ENCODE measurements at regions not wholly inside any gene's neighbourhood (a gene's known extent, or its start where the extent isn't known, plus 50 kb on each side); places are given as distances from the start of the nearest gene placed in this dataset.

GRCh38 chr15:62795171-62795570 is 247.4 kb upstream of the TPM1 start:
- Mint-ChIP-seq H3K27me3 (peaks cover 0 to 8% of the 10 kb centered on the region in 2 donors), H3K27ac (no peak overlapping the region), H3K4me3 (no peak overlapping the region), H3K9me3 (no peaks in the 10 kb centered on the region), H3K36me3 (no peaks in the 10 kb centered on the region), H3K4me1 (ENCODE audit: low read depth in 2 of 2) (no peaks in the 10 kb centered on the region)
- ATAC-seq (no peak), DNase-seq (ENCODE audit: low spot score) (no peak)

GRCh38 chr15:62795700-62796695 is 246.5 kb upstream of the TPM1 start:
- H3K4me1 Mint-ChIP-seq (ENCODE audit: low read depth in 2 of 2) = no peaks in the 10 kb centered on the region
- no peak overlapping the region for H3K4me3 Mint-ChIP-seq
- H3K9me3 Mint-ChIP-seq = no peaks in the 10 kb centered on the region
- H3K27ac Mint-ChIP-seq = no peak overlapping the region
- ATAC-seq = no peak
- no peak for DNase-seq (ENCODE audit: low spot score)
- no peaks in the 10 kb centered on the region for H3K36me3 Mint-ChIP-seq
- H3K27me3 Mint-ChIP-seq = peaks cover 0 to 8% of the 10 kb centered on the region in 2 donors

- Mint-ChIP-seq H3K27ac (no peak overlapping the region), H3K4me1 (ENCODE audit: low read depth in 2 of 2) (no peaks in the 10 kb centered on the region), H3K4me3 (no peak overlapping the region), H3K36me3 (no peaks in the 10 kb centered on the region), H3K27me3 (peaks cover 0 to 8% of the 10 kb centered on the region in 2 donors), H3K9me3 (no peaks in the 10 kb centered on the region)
- ATAC-seq (no peak), DNase-seq (ENCODE audit: low spot score) (no peak)
Measured at GRCh38 chr15:62797171-62797570, 245.4 kb upstream of the TPM1 start.

- ATAC-seq = no peak
- no peaks in the 10 kb centered on the region for H3K9me3 Mint-ChIP-seq
- DNase-seq (ENCODE audit: low spot score) = no peak
- no peak overlapping the region for H3K4me3 Mint-ChIP-seq
- H3K27ac Mint-ChIP-seq = no peak overlapping the region
- H3K4me1 Mint-ChIP-seq (ENCODE audit: low read depth in 2 of 2) = no peaks in the 10 kb centered on the region
- no peaks in the 10 kb centered on the region for H3K36me3 Mint-ChIP-seq
- peaks cover 0 to 16% of the 10 kb centered on the region in 2 donors for H3K27me3 Mint-ChIP-seq
Measured at GRCh38 chr15:62798536-62798935, 244.0 kb upstream of the TPM1 start.

- H3K27me3 Mint-ChIP-seq = peaks cover 0 to 18% of the 10 kb centered on the region in 2 donors
- H3K36me3 Mint-ChIP-seq = no peaks in the 10 kb centered on the region
- no peak overlapping the region for H3K27ac Mint-ChIP-seq
- DNase-seq (ENCODE audit: low spot score) = no peak
- no peaks in the 10 kb centered on the region for H3K4me1 Mint-ChIP-seq (ENCODE audit: low read depth in 2 of 2)
- no peaks in the 10 kb centered on the region for H3K9me3 Mint-ChIP-seq
- H3K4me3 Mint-ChIP-seq = no peak overlapping the region
- ATAC-seq = no peak
Measured at GRCh38 chr15:62799037-62799436, 243.5 kb upstream of the TPM1 start.

GRCh38 chr15:62799919-62800318 is 242.6 kb upstream of the TPM1 start:
- no peaks in the 10 kb centered on the region for H3K4me1 Mint-ChIP-seq (ENCODE audit: low read depth in 2 of 2)
- peaks cover 0 to 13% of the 10 kb centered on the region in 2 donors for H3K27me3 Mint-ChIP-seq
- no peak for DNase-seq (ENCODE audit: low spot score)
- no peak for ATAC-seq
- no peaks in the 10 kb centered on the region for H3K36me3 Mint-ChIP-seq
- H3K9me3 Mint-ChIP-seq = no peaks in the 10 kb centered on the region
- no peak overlapping the region for H3K27ac Mint-ChIP-seq
- H3K4me3 Mint-ChIP-seq = no peak overlapping the region

GRCh38 chr15:62802612-62803011 is 239.9 kb upstream of the TPM1 start:
- H3K9me3 Mint-ChIP-seq = no peaks in the 10 kb centered on the region
- H3K4me3 Mint-ChIP-seq = no peak overlapping the region
- ATAC-seq (no peak), DNase-seq (ENCODE audit: low spot score) (no peak)
- peaks cover 0 to 10% of the 10 kb centered on the region in 2 donors for H3K27me3 Mint-ChIP-seq
- H3K36me3 Mint-ChIP-seq = no peaks in the 10 kb centered on the region
- H3K27ac Mint-ChIP-seq = no peak overlapping the region
- no peaks in the 10 kb centered on the region for H3K4me1 Mint-ChIP-seq (ENCODE audit: low read depth in 2 of 2)

- Mint-ChIP-seq H3K27me3 (peaks cover 0 to 10% of the 10 kb centered on the region in 2 donors), H3K4me3 (no peak overlapping the region), H3K27ac (no peak overlapping the region), H3K36me3 (no peaks in the 10 kb centered on the region), H3K4me1 (ENCODE audit: low read depth in 2 of 2) (no peaks in the 10 kb centered on the region), H3K9me3 (no peaks in the 10 kb centered on the region)
- DNase-seq (ENCODE audit: low spot score) (no peak), ATAC-seq (no peak)
Measured at GRCh38 chr15:62803856-62804400, 238.6 kb upstream of the TPM1 start.

GRCh38 chr15:62805502-62805901 is 237.0 kb upstream of the TPM1 start:
- Mint-ChIP-seq H3K4me1 (ENCODE audit: low read depth in 2 of 2) (no peaks in the 10 kb centered on the region), H3K4me3 (no peak overlapping the region), H3K9me3 (no peaks in the 10 kb centered on the region), H3K36me3 (no peaks in the 10 kb centered on the region), H3K27me3 (peaks cover 0 to 10% of the 10 kb centered on the region in 2 donors), H3K27ac (no peak overlapping the region)
- DNase-seq (ENCODE audit: low spot score) (no peak), ATAC-seq (no peak)

- ATAC-seq (no peak), DNase-seq (ENCODE audit: low spot score) (no peak)
- no peaks in the 10 kb centered on the region for H3K4me1 Mint-ChIP-seq (ENCODE audit: low read depth in 2 of 2)
- H3K4me3 Mint-ChIP-seq = no peak overlapping the region
- H3K27me3 Mint-ChIP-seq = peaks cover 0 to 10% of the 10 kb centered on the region in 2 donors
- no peaks in the 10 kb centered on the region for H3K36me3 Mint-ChIP-seq
- H3K9me3 Mint-ChIP-seq = no peaks in the 10 kb centered on the region
- no peak overlapping the region for H3K27ac Mint-ChIP-seq
Measured at GRCh38 chr15:62807539-62808130, 234.9 kb upstream of the TPM1 start.

- ATAC-seq = no peak
- H3K27ac Mint-ChIP-seq = no peak overlapping the region
- H3K4me3 Mint-ChIP-seq = no peak overlapping the region
- H3K9me3 Mint-ChIP-seq = no peaks in the 10 kb centered on the region
- no peaks in the 10 kb centered on the region for H3K36me3 Mint-ChIP-seq
- H3K4me1 Mint-ChIP-seq (ENCODE audit: low read depth in 2 of 2) = no peaks in the 10 kb centered on the region
- H3K27me3 Mint-ChIP-seq = no peaks in the 10 kb centered on the region
- no peak for DNase-seq (ENCODE audit: low spot score)
Measured at GRCh38 chr15:62809115-62809967, 233.2 kb upstream of the TPM1 start.

- no peak overlapping the region for H3K27ac Mint-ChIP-seq
- no peak for DNase-seq (ENCODE audit: low spot score)
- H3K9me3 Mint-ChIP-seq = no peaks in the 10 kb centered on the region
- no peaks in the 10 kb centered on the region for H3K27me3 Mint-ChIP-seq
- H3K4me1 Mint-ChIP-seq (ENCODE audit: low read depth in 2 of 2) = no peaks in the 10 kb centered on the region
- ATAC-seq = no peak
- H3K36me3 Mint-ChIP-seq = no peaks in the 10 kb centered on the region
- H3K4me3 Mint-ChIP-seq = no peak overlapping the region
Measured at GRCh38 chr15:62809968-62810260, 232.6 kb upstream of the TPM1 start.

GRCh38 chr15:62812515-62812835 is 230.1 kb upstream of the TPM1 start:
- H3K27me3 Mint-ChIP-seq = peaks cover 0 to 4% of the 10 kb centered on the region in 2 donors
- no peak for ATAC-seq
- no peaks in the 10 kb centered on the region for H3K4me1 Mint-ChIP-seq (ENCODE audit: low read depth in 2 of 2)
- H3K27ac Mint-ChIP-seq = no peak overlapping the region
- H3K9me3 Mint-ChIP-seq = no peaks in the 10 kb centered on the region
- H3K36me3 Mint-ChIP-seq = no peaks in the 10 kb centered on the region
- DNase-seq (ENCODE audit: low spot score) = no peak
- H3K4me3 Mint-ChIP-seq = no peak overlapping the region

Data from natural killer cell treated with Interleukin-12 subunit alpha and Interleukin-12 subunit beta and Interleukin-15 and Interleukin-18, amount 100 ng/mL, for 72 hours (primary cell).